ENCODE measurements at regions not wholly inside any gene's neighbourhood (a gene's known extent, or its start where the extent isn't known, plus 50 kb on each side); places are given as distances from the start of the nearest gene placed in this dataset.

GRCh38 chr14:24741871-24742270, 107.9 kb upstream of the GZMB start:
- TF ChIP-seq CTCF (IDR thresholded peaks at IDR 0.05) (no peak), POLR2A (IDR thresholded peaks at IDR 0.05) (no peak)

Data from esophagus squamous epithelium (tissue), 4 donors.